ENCODE measurements at regions not wholly inside any gene's neighbourhood (a gene's known extent, or its start where the extent isn't known, plus 50 kb on each side); places are given as distances from the start of the nearest gene placed in this dataset.

DNA sequence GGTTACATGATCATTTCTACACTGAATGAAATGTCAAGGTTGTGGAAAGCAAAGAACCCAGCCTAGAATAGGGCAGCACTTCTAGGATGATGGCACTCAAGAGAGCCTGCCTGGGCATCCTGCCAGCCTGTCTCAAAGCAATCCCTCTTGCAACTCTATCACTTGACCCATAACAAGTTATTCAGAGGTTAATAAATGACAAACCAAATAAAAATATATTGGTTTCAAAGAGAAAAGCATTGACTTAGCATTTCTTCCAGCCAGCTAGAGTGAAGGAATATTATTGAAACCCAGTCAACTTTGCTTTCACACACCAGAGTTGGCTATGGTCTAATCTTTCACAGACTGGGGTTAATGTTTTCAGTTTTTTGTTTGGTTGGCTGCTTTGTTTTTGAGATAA, 214.6 kb upstream of the UBE2E2 start:
- TF ChIP-seq, protein P1, sequence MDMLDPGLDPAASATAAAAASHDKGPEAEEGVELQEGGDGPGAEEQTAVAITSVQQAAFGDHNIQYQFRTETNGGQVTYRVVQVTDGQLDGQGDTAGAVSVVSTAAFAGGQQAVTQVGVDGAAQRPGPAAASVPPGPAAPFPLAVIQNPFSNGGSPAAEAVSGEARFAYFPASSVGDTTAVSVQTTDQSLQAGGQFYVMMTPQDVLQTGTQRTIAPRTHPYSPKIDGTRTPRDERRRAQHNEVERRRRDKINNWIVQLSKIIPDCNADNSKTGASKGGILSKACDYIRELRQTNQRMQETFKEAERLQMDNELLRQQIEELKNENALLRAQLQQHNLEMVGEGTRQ (CRISPR knock-in tag; IDR thresholded peaks at IDR 0.05), result no peak
- TF ChIP-seq, protein P2, sequence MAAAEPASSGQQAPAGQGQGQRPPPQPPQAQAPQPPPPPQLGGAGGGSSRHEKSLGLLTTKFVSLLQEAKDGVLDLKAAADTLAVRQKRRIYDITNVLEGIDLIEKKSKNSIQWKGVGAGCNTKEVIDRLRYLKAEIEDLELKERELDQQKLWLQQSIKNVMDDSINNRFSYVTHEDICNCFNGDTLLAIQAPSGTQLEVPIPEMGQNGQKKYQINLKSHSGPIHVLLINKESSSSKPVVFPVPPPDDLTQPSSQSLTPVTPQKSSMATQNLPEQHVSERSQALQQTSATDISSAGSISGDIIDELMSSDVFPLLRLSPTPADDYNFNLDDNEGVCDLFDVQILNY (CRISPR knock-in tag; IDR thresholded peaks at IDR 0.05), result no peak
- TF ChIP-seq, protein P3, sequence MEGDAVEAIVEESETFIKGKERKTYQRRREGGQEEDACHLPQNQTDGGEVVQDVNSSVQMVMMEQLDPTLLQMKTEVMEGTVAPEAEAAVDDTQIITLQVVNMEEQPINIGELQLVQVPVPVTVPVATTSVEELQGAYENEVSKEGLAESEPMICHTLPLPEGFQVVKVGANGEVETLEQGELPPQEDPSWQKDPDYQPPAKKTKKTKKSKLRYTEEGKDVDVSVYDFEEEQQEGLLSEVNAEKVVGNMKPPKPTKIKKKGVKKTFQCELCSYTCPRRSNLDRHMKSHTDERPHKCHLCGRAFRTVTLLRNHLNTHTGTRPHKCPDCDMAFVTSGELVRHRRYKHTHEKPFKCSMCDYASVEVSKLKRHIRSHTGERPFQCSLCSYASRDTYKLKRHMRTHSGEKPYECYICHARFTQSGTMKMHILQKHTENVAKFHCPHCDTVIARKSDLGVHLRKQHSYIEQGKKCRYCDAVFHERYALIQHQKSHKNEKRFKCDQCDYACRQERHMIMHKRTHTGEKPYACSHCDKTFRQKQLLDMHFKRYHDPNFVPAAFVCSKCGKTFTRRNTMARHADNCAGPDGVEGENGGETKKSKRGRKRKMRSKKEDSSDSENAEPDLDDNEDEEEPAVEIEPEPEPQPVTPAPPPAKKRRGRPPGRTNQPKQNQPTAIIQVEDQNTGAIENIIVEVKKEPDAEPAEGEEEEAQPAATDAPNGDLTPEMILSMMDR (IDR thresholded peaks at IDR 0.05), result no peak

Measured in WTC11 (cell line).